ENCODE measurements at regions not wholly inside any gene's neighbourhood (a gene's known extent, or its start where the extent isn't known, plus 50 kb on each side); places are given as distances from the start of the nearest gene placed in this dataset.

DNA sequence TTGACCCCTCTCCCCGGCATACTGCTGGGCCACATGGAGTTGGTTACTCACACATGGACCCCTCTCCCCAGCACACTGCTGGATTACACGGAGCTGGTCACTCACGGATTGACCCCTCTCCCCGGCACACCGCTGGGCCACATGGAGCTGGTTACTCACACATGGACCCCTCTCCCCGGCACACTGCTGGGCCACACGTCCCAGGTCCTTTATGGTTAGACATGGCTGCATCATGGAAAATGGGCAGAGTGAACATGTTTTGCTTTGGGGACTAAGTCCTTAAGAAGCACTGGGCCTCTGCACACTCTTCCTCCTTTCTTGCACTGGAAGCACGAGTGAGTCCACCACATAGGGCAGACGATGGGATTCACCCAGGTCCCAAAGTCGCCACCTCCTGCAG is 102.1 kb upstream of the SHH start:
- no peaks in the 10 kb centered on the region for H3K4me1 Mint-ChIP-seq (ENCODE audit: low read depth)
- peaks cover 0 to 2% of the 10 kb centered on the region in 2 experiments for H3K27me3 ChIP-seq (ENCODE audit: control insufficient read depth in 1 of 2, insufficient read depth in 2 of 2, low read length in 2 of 2)
- H3K36me3 Mint-ChIP-seq (ENCODE audit: low read depth) = no peaks in the 10 kb centered on the region
- ChIA-PET POLR2A (no interaction called here), CTCF (no interaction called here)
- H3K27ac Mint-ChIP-seq = no peak overlapping the region
- H3K9me3 Mint-ChIP-seq = peaks cover 11% of the 10 kb centered on the region
- H3K4me1 ChIP-seq (ENCODE audit: insufficient read depth, low read length) = no peaks in the 10 kb centered on the region
- no peaks in the 10 kb centered on the region for H3K36me3 ChIP-seq (ENCODE audit: insufficient read depth, low read length)
- TF ChIP-seq, protein P1, sequence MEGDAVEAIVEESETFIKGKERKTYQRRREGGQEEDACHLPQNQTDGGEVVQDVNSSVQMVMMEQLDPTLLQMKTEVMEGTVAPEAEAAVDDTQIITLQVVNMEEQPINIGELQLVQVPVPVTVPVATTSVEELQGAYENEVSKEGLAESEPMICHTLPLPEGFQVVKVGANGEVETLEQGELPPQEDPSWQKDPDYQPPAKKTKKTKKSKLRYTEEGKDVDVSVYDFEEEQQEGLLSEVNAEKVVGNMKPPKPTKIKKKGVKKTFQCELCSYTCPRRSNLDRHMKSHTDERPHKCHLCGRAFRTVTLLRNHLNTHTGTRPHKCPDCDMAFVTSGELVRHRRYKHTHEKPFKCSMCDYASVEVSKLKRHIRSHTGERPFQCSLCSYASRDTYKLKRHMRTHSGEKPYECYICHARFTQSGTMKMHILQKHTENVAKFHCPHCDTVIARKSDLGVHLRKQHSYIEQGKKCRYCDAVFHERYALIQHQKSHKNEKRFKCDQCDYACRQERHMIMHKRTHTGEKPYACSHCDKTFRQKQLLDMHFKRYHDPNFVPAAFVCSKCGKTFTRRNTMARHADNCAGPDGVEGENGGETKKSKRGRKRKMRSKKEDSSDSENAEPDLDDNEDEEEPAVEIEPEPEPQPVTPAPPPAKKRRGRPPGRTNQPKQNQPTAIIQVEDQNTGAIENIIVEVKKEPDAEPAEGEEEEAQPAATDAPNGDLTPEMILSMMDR (IDR thresholded peaks at IDR 0.05) = no peak
- DNase-seq (no peak), ATAC-seq (ENCODE audit: poor library complexity) (no peak)
- no peak overlapping the region for H3K27ac ChIP-seq (ENCODE audit: low read depth in 1 of 2, low read length in 2 of 2)
- peaks cover 4 to 37% of the 10 kb centered on the region in 2 experiments for H3K9me3 ChIP-seq (ENCODE audit: control insufficient read depth in 1 of 2, insufficient read depth in 1 of 2, low read length in 2 of 2)
- intact Hi-C loops (cut with DNase I, micrococcal nuclease) = no loop called here
- H3K4me3 ChIP-seq (ENCODE audit: low read length) = no peak overlapping the region
- H3K27me3 Mint-ChIP-seq = no peaks in the 10 kb centered on the region
- no peak overlapping the region for H3K4me3 Mint-ChIP-seq

DNA sequence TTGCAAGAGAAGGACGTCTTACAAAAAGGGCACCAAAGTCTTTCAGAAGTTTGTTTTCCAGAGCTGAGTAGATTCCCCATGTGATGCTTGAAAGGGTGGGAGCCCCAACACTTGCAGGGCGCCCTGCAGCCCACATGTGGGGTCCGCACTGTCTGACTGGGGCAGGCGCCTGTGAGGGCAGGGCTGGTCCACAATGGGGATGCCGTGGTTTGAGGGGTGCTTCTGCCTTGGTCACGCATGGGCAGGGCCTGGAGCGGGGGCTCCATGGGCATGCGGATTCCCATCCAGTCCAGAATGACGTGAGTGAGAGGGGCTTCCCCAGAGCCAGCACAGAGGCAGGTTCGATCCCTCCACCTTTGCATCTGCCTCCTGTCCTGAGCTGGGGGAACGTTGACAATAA is 101.5 kb upstream of the SHH start:
- Mint-ChIP-seq H3K9me3 (peaks cover 11% of the 10 kb centered on the region), H3K4me1 (ENCODE audit: low read depth) (no peaks in the 10 kb centered on the region), H3K36me3 (ENCODE audit: low read depth) (no peaks in the 10 kb centered on the region), H3K4me3 (no peak overlapping the region), H3K27ac (no peak overlapping the region), H3K27me3 (no peaks in the 10 kb centered on the region)
- intact Hi-C loops (cut with DNase I, micrococcal nuclease) = no loop called here
- Histone ChIP-seq H3K36me3 (ENCODE audit: insufficient read depth, low read length) (no peaks in the 10 kb centered on the region), H3K4me1 (ENCODE audit: insufficient read depth, low read length) (no peaks in the 10 kb centered on the region), H3K4me3 (ENCODE audit: low read length) (no peak overlapping the region), H3K27me3 (ENCODE audit: control insufficient read depth in 1 of 2, insufficient read depth in 2 of 2, low read length in 2 of 2) (peaks cover 0 to 2% of the 10 kb centered on the region in 2 experiments), H3K27ac (ENCODE audit: low read depth in 1 of 2, low read length in 2 of 2) (no peak overlapping the region), H3K9me3 (ENCODE audit: control insufficient read depth in 1 of 2, insufficient read depth in 1 of 2, low read length in 2 of 2) (peaks cover 4 to 39% of the 10 kb centered on the region in 2 experiments)
- DNase-seq = no peak
- no peak for ATAC-seq (ENCODE audit: poor library complexity)
- ChIA-PET POLR2A (no interaction called here), CTCF (no interaction called here)
- TF ChIP-seq, protein P1 (IDR thresholded peaks at IDR 0.05) = no peak

DNA sequence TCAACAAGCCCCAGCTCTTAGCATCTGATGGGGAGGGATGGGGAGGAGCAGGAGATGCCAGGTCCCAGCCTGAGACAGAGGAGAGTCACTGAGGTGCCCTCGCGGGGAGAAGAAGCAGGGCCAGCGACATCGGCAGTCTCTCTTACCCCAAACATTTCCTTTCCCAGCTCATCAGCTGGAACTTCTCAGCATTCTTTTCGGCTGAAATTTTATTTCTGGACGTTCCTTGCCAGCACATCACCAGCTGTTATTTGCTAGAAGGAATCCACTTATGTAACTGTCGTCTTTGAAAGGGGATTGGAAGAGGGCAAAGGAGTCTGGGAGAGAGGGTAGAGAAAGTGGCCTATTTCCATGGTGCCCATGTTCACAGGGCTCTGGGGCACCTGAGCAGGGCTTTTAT is 101.0 kb upstream of the SHH start:
- Histone ChIP-seq H3K36me3 (ENCODE audit: insufficient read depth, low read length) (no peaks in the 10 kb centered on the region), H3K4me1 (ENCODE audit: insufficient read depth, low read length) (no peaks in the 10 kb centered on the region), H3K27me3 (ENCODE audit: control insufficient read depth in 1 of 2, insufficient read depth in 2 of 2, low read length in 2 of 2) (peaks cover 0 to 2% of the 10 kb centered on the region in 2 experiments), H3K9me3 (ENCODE audit: control insufficient read depth in 1 of 2, insufficient read depth in 1 of 2, low read length in 2 of 2) (peaks cover 4 to 44% of the 10 kb centered on the region in 2 experiments), H3K27ac (ENCODE audit: low read depth in 1 of 2, low read length in 2 of 2) (no peak overlapping the region), H3K4me3 (ENCODE audit: low read length) (no peak overlapping the region)
- Mint-ChIP-seq H3K4me1 (ENCODE audit: low read depth) (no peaks in the 10 kb centered on the region), H3K4me3 (no peak overlapping the region), H3K27me3 (no peaks in the 10 kb centered on the region), H3K36me3 (ENCODE audit: low read depth) (no peaks in the 10 kb centered on the region), H3K27ac (no peak overlapping the region), H3K9me3 (peaks cover 11% of the 10 kb centered on the region)
- ChIA-PET POLR2A (no interaction called here), CTCF (no interaction called here)
- TF ChIP-seq, protein P1 (IDR thresholded peaks at IDR 0.05) = no peak
- intact Hi-C loops (cut with DNase I, micrococcal nuclease) = no loop called here
- ATAC-seq (ENCODE audit: poor library complexity) = no peak
- DNase-seq = no peak

Data from CD4-positive, alpha-beta T cell (primary cell).